H1 (cell line): ENCODE measurements at regions not wholly inside any gene's neighbourhood (a gene's known extent, or its start where the extent isn't known, plus 50 kb on each side); places are given as distances from the start of the nearest gene placed in this dataset.

ENCODE experiments used
- CTCF ChIA-PET: fragments of 300-600 bp; sonication (Branson Sonifier 250); formaldehyde crosslinking; loops from one replicate; lab custom pipeline; 2021; ENCODE audit not compliant: partially characterized antibody; lab: Charles Lee
- POLR2A ChIA-PET: fragments of 300-600 bp; sonication (Branson Sonifier 250); formaldehyde crosslinking; loops from one replicate; lab custom pipeline; 2021; ENCODE audit warnings: inconsistent platforms; ENCODE audit not compliant: partially characterized antibody; lab: Charles Lee
- DNase-seq, 2 experiments: peaks; one replicate each; pipeline versions ENCODE4 v3.0.0 to v3.0.0-alpha.2; 2010 to 2022; ENCODE audit warnings: low spot score in 2 of 2, low read depth in 1 of 2, mixed read lengths in 1 of 2
- FAIRE-seq: peaks from 2 replicates; lab custom pipeline; 2011; peaks lifted over from hg19 to GRCh38; lab: Jason Lieb, UNC
- H2AFZ ChIP-seq: 2 replicates; pipeline ENCODE4 v1.8.1; 2012; ENCODE audit warnings: low read length, inconsistent platforms
- H2AK5ac ChIP-seq: 2 replicates; pipeline ENCODE4 v1.6.1; 2013; ENCODE audit warnings: low read depth, low read length
- H2BK120ac ChIP-seq: replicated peaks from 2 replicates; pipeline ENCODE3; 2013; ENCODE audit warnings: low read depth, low read length, inconsistent platforms
- H2BK12ac ChIP-seq: 2 replicates; pipeline ENCODE4 v1.6.1; 2013; ENCODE audit warnings: low read depth, low read length
- H2BK15ac ChIP-seq: 2 replicates; pipeline ENCODE4 v1.6.1; 2013; ENCODE audit warnings: low read length
- H2BK20ac ChIP-seq: 2 replicates; pipeline ENCODE4 v1.6.1; 2013; ENCODE audit warnings: low read length
- H2BK5ac ChIP-seq: 2 replicates; pipeline ENCODE4 v1.6.1; 2013; ENCODE audit warnings: low read depth, low read length
- H3K14ac ChIP-seq: 2 replicates; pipeline ENCODE4 v1.6.1; 2013; ENCODE audit warnings: inconsistent platforms; ENCODE audit not compliant: insufficient read length
- H3K18ac ChIP-seq: 2 replicates; pipeline ENCODE4 v1.6.1; 2013; ENCODE audit warnings: low read length; ENCODE audit errors: extremely low read depth
- H3K23ac ChIP-seq: 2 replicates; pipeline ENCODE4 v1.6.1; 2013; ENCODE audit warnings: inconsistent platforms; ENCODE audit not compliant: insufficient read length
- H3K23me2 ChIP-seq: 2 replicates; pipeline ENCODE4 v1.6.1; 2013; ENCODE audit warnings: low read depth, low read length
- H3K27ac ChIP-seq: 2 replicates; pipeline ENCODE4 v1.6.1; 2011; ENCODE audit warnings: low read depth, low read length, inconsistent platforms
- H3K27me3 ChIP-seq, 4 experiments: replicated peaks in 1 of 4; 1 replicate in 1 of 4; 2 replicates in 3 of 4; pipeline versions ENCODE4 v1.6.1 to v1.8.1; 2011 to 2013; ENCODE audit warnings: low read length in 3 of 4, mild to moderate bottlenecking in 3 of 4, inconsistent platforms in 2 of 4, mixed read lengths in 2 of 4, moderate library complexity in 1 of 4; ENCODE audit not compliant: control insufficient read depth in 3 of 4, insufficient read depth in 3 of 4; ENCODE audit errors: extremely low read depth in 1 of 4
- H3K36me3 ChIP-seq, 4 experiments: 2 replicates each; pipeline versions ENCODE4 v1.6.1 to v1.8.1; 2011 to 2013; ENCODE audit warnings: mild to moderate bottlenecking in 4 of 4, low read length in 3 of 4, moderate library complexity in 2 of 4, control low read depth in 1 of 4, inconsistent platforms in 1 of 4; ENCODE audit not compliant: insufficient read depth in 4 of 4, control insufficient read depth in 2 of 4
- H3K4ac ChIP-seq: replicated peaks from 2 replicates; pipeline ENCODE3; 2013; ENCODE audit warnings: low read length, low read depth, mixed read lengths, inconsistent platforms; ENCODE audit not compliant: insufficient read length
- H3K4me1 ChIP-seq, 4 experiments: replicated peaks in 1 of 4; 1 replicate in 1 of 4; 2 replicates in 3 of 4; pipeline versions ENCODE4 v1.6.1 to v1.8.1; 2011 to 2013; ENCODE audit warnings: low read length in 3 of 4, inconsistent platforms in 2 of 4, mixed read lengths in 1 of 4; ENCODE audit not compliant: insufficient read depth in 4 of 4, control insufficient read depth in 3 of 4
- H3K4me2 ChIP-seq, 2 experiments: 2 replicates each; pipeline versions ENCODE4 v1.6.1 to v1.8.1; 2011 to 2013; ENCODE audit warnings: low read depth in 2 of 2, low read length in 2 of 2, control low read depth in 1 of 2, inconsistent platforms in 1 of 2, mild to moderate bottlenecking in 1 of 2; ENCODE audit not compliant: insufficient read depth in 1 of 2
- H3K4me3 ChIP-seq, 4 experiments: fragments of 200-600, 300-600 bp in 1 of 4; sonication (generic), shearing (Covaris generic), sonication (Bioruptor Twin) in 1 of 4; 2 replicates each; pipeline versions ENCODE4 v1.5.1 to v1.8.1; 2011 to 2016; ENCODE audit warnings: low read length in 4 of 4, low read depth in 3 of 4, control low read depth in 2 of 4, inconsistent platforms in 2 of 4, mild to moderate bottlenecking in 2 of 4, mixed read lengths in 1 of 4, moderate library complexity in 1 of 4; ENCODE audit not compliant: insufficient read depth in 2 of 4; ENCODE audit errors: extremely low read depth in 1 of 4
- H3K56ac ChIP-seq: replicated peaks from 2 replicates; pipeline ENCODE3; 2013; ENCODE audit warnings: low read depth, mild to moderate bottlenecking, mixed read lengths, low read length, inconsistent platforms; ENCODE audit not compliant: insufficient read length
- H3K79me1 ChIP-seq: 2 replicates; pipeline ENCODE4 v1.6.1; 2013; ENCODE audit warnings: low read depth, low read length, control low read depth
- H3K79me2 ChIP-seq, 2 experiments: 2 replicates each; pipeline versions ENCODE4 v1.6.1 to v1.8.1; 2012 to 2013; ENCODE audit warnings: low read length in 2 of 2, mild to moderate bottlenecking in 2 of 2, inconsistent platforms in 1 of 2; ENCODE audit not compliant: insufficient read depth in 2 of 2, control insufficient read depth in 1 of 2
- H3K9ac ChIP-seq, 4 experiments: replicated peaks in 1 of 4; 1 replicate in 1 of 4; 2 replicates in 3 of 4; pipeline versions ENCODE4 v1.6.1 to v1.8.1; 2011 to 2013; ENCODE audit warnings: low read depth in 3 of 4, low read length in 3 of 4, control low read depth in 2 of 4, mild to moderate bottlenecking in 2 of 4, moderate library complexity in 2 of 4, inconsistent platforms in 1 of 4; ENCODE audit errors: extremely low read depth in 1 of 4
- H3K9me3 ChIP-seq, 2 experiments: 2 replicates each; pipeline versions ENCODE4 v1.6.1 to v1.8.1; 2012 to 2013; ENCODE audit warnings: mild to moderate bottlenecking in 2 of 2, moderate library complexity in 2 of 2, control low read depth in 1 of 2, inconsistent platforms in 1 of 2, low read depth in 1 of 2, low read length in 1 of 2, mixed read lengths in 1 of 2; ENCODE audit not compliant: insufficient read depth in 2 of 2
- H4K20me1 ChIP-seq, 2 experiments: replicated peaks in 1 of 2; 2 replicates each; pipeline versions ENCODE3 to v1.8.1; 2011 to 2013; ENCODE audit warnings: inconsistent platforms in 2 of 2, low read length in 2 of 2, mild to moderate bottlenecking in 1 of 2; ENCODE audit not compliant: insufficient read depth in 2 of 2, control insufficient read depth in 1 of 2
- H4K5ac ChIP-seq: 2 replicates; pipeline ENCODE4 v1.6.1; 2013; ENCODE audit warnings: low read length, low read depth, mixed read lengths, inconsistent platforms; ENCODE audit not compliant: insufficient read length
- H4K8ac ChIP-seq: 2 replicates; pipeline ENCODE4 v1.8.0; 2013; ENCODE audit warnings: mild to moderate bottlenecking, moderate library complexity, low read length, inconsistent platforms; ENCODE audit not compliant: insufficient read depth; ENCODE audit errors: extremely low read depth
- H4K91ac ChIP-seq: replicated peaks from 2 replicates; pipeline ENCODE3; 2013; ENCODE audit warnings: low read length, mixed read lengths, inconsistent platforms; ENCODE audit not compliant: insufficient read length
- ATF2 ChIP-seq: IDR thresholded peaks from 2 replicates; pipeline ENCODE4 v1.6.1; 2012; ENCODE audit warnings: low read length, inconsistent platforms
- CBX8 ChIP-seq: fragments of 300-800, 300-1000 bp; sonication (generic); IDR thresholded peaks from 2 replicates; pipeline ENCODE4 v1.7.1; 2016; ENCODE audit warnings: low read depth, low read length, borderline replicate concordance
- JUN ChIP-seq: IDR thresholded peaks from 2 replicates; pipeline ENCODE4 v1.6.1; 2011; ENCODE audit warnings: low read depth, mild to moderate bottlenecking, improper control_type of control experiment, low read length
- TBP ChIP-seq: IDR thresholded peaks from 2 replicates; pipeline ENCODE4 v1.6.1; 2011; ENCODE audit warnings: low read depth, low read length, improper control_type of control experiment
- TEAD4 ChIP-seq: IDR thresholded peaks from 2 replicates; pipeline ENCODE4 v1.6.1; 2012; ENCODE audit warnings: low read depth, low read length, inconsistent platforms, mixed read lengths
- YY1 ChIP-seq: IDR thresholded peaks from 2 replicates; pipeline ENCODE4 v1.6.1; 2011; ENCODE audit warnings: low read depth, mild to moderate bottlenecking, low read length
- whole genome bisulfite sequencing, 2 experiments: shearing (Covaris generic) in 1 of 2; methylation state at CpG; one replicate each; pipeline versions ENCODE4 v1.1.6 to v1.1.7; 2013 to 2015; ENCODE audit warnings: low lambda C conversion rate in 2 of 2, mixed read lengths in 2 of 2, inconsistent platforms in 1 of 2, low coverage in 1 of 2, missing lambda C conversion rate in 1 of 2; ENCODE audit not compliant: insufficient replicate concordance in 2 of 2, insufficient coverage in 1 of 2, insufficient read length in 1 of 2; ENCODE audit errors: extremely low coverage in 1 of 2, missing lambda C conversion rate in 1 of 2; 5-methylcytosine and 5-hydroxymethylcytosine counted together

- H3K9ac ChIP-seq: no peak overlapping the region
- TF ChIP-seq CBX8 (no peak), JUN (no peak), TBP (no peak), TEAD4 (no peak), ATF2 (no peak), YY1 (no peak)
- H2BK12ac ChIP-seq: no peak overlapping the region
- no peaks in the 10 kb centered on the region for H3K79me1 ChIP-seq
- no peaks in the 10 kb centered on the region for H4K20me1 ChIP-seq
- H3K79me2 ChIP-seq: no peaks in the 10 kb centered on the region
- no peak overlapping the region for H3K4ac ChIP-seq
- FAIRE-seq: no peak
- no peak overlapping the region for H2BK15ac ChIP-seq
- H3K18ac ChIP-seq: no peak overlapping the region
- H3K14ac ChIP-seq: no peak overlapping the region
- no peak overlapping the region for H4K91ac ChIP-seq
- H3K56ac ChIP-seq: no peak overlapping the region
- H3K27ac ChIP-seq: no peak overlapping the region
- no peak overlapping the region for H2BK20ac ChIP-seq
- no peak overlapping the region for H3K23ac ChIP-seq
- 0 out of 4 replicates have a peak, but pooled peaks cover 0 to 2% of the 10 kb centered on the region in 2 experiments for H3K9me3 ChIP-seq
- no peak overlapping the region for H4K5ac ChIP-seq
- no peak overlapping the region for H2AFZ ChIP-seq
- no peak overlapping the region for H2BK120ac ChIP-seq
- ChIA-PET CTCF (interaction anchor here (0.6 to 3.2 kb wide), 8 partner anchors 8 to 304 kb away, joined by 3 to 23 read pairs (median 5); no protein-coding TSS in a partner anchor), POLR2A (interaction anchor here (4.6 kb wide), 1 partner anchor 23 kb away, joined by 26 read pairs; no protein-coding TSS in a partner anchor)
- no peak overlapping the region for H2AK5ac ChIP-seq
- H3K23me2 ChIP-seq: no peaks in the 10 kb centered on the region
- H2BK5ac ChIP-seq: no peak overlapping the region
- H3K27me3 ChIP-seq: peaks cover 0 to 4% (median 3%) of the 10 kb centered on the region in 4 experiments; a peak in 3 of 7 replicates
- H3K4me1 ChIP-seq: no peaks in the 10 kb centered on the region
- DNase-seq: no peak
- H3K4me2 ChIP-seq: no peak overlapping the region
- no peak overlapping the region for H4K8ac ChIP-seq
- H3K4me3 ChIP-seq: no peak overlapping the region
- no peaks in the 10 kb centered on the region for H3K36me3 ChIP-seq
- WGBS, 2 experiments: 84% methylated on average over 6 of the region's 6 CpGs; no CpG with 5 or more reads in 1 of the 2 experiments
Measured at GRCh38 chr2:121052521-121052920, 232.5 kb downstream of the TFCP2L1 start.
